CD14-positive monocyte (primary cell): ENCODE measurements at regions not wholly inside any gene's neighbourhood (a gene's known extent, or its start where the extent isn't known, plus 50 kb on each side); places are given as distances from the start of the nearest gene placed in this dataset.

Source experiments
- DNase-seq, 3 donors: peaks; one replicate each; pipeline ENCODE4 v3.0.0-alpha.2; 2011 to 2022
- H2AFZ ChIP-seq: 2 replicates; pipeline ENCODE4 v1.6.0; 2012; ENCODE audit warnings: mild to moderate bottlenecking, low read depth, low read length, inconsistent platforms; ENCODE audit not compliant: insufficient read depth, poor library complexity, severe bottlenecking
- H3K27ac ChIP-seq, 2 donors: 1 replicate in 1 of 2; 2 replicates in 1 of 2; pipeline ENCODE4 v1.5.1; 2012 to 2013; ENCODE audit warnings: low read length in 2 of 2, control low read depth in 1 of 2, inconsistent platforms in 1 of 2, low read depth in 1 of 2, mild to moderate bottlenecking in 1 of 2
- H3K27me3 ChIP-seq, 2 donors: one replicate each; pipeline versions ENCODE4 v1.6.0 to v1.6.1; 2011 to 2013; ENCODE audit warnings: low read length in 2 of 2; ENCODE audit not compliant: control insufficient read depth in 2 of 2, insufficient read depth in 2 of 2
- H3K36me3 ChIP-seq, 2 donors: replicated peaks in 1 of 2; 1 replicate in 1 of 2; 2 replicates in 1 of 2; pipeline versions ENCODE4 v1.5.1 to v1.6.1; 2012 to 2013; ENCODE audit warnings: low read length in 2 of 2, control low read depth in 1 of 2, inconsistent platforms in 1 of 2, mild to moderate bottlenecking in 1 of 2; ENCODE audit not compliant: insufficient read depth in 2 of 2, control insufficient read depth in 1 of 2
- H3K4me1 ChIP-seq, 2 donors: 1 replicate in 1 of 2; 2 replicates in 1 of 2; pipeline versions ENCODE4 v1.5.1 to v1.6.1; 2012 to 2013; ENCODE audit warnings: low read length in 2 of 2, control low read depth in 1 of 2, inconsistent platforms in 1 of 2, mild to moderate bottlenecking in 1 of 2, moderate library complexity in 1 of 2; ENCODE audit not compliant: insufficient read depth in 2 of 2, control insufficient read depth in 1 of 2
- H3K4me2 ChIP-seq: replicated peaks from 2 replicates; pipeline ENCODE3; 2012; ENCODE audit warnings: low read length, moderate library complexity, mild to moderate bottlenecking; ENCODE audit not compliant: poor library complexity, severe bottlenecking; ENCODE audit errors: extremely low read depth
- H3K4me3 ChIP-seq, 3 experiments: fragments of 200-600 bp in 1 of 3; sonication (generic) in 1 of 3; replicated peaks in 1 of 3; 1 replicate in 2 of 3; 2 replicates in 1 of 3; pipeline ENCODE4 v1.5.1; 2011 to 2013; ENCODE audit warnings: low read length in 3 of 3, mild to moderate bottlenecking in 3 of 3, control low read depth in 2 of 3, low read depth in 2 of 3, inconsistent platforms in 1 of 3, moderate library complexity in 1 of 3
- H3K79me2 ChIP-seq: 2 replicates; pipeline ENCODE4 v1.6.0; 2012; ENCODE audit warnings: mild to moderate bottlenecking, control low read depth, inconsistent platforms, low read length, moderate library complexity; ENCODE audit not compliant: insufficient read depth
- H3K9ac ChIP-seq: 2 replicates; pipeline ENCODE4 v1.6.0; 2017; ENCODE audit warnings: low read length, mild to moderate bottlenecking; ENCODE audit not compliant: insufficient read depth, poor library complexity, severe bottlenecking
- H3K9me3 ChIP-seq, 2 donors: replicated peaks in 1 of 2; 1 replicate in 1 of 2; 2 replicates in 1 of 2; pipeline versions ENCODE4 v1.5.1 to v1.6.1; 2012 to 2013; ENCODE audit warnings: low read length in 2 of 2, control low read depth in 1 of 2; ENCODE audit not compliant: control insufficient read depth in 1 of 2, insufficient read depth in 1 of 2
- H4K20me1 ChIP-seq: 2 replicates; pipeline ENCODE4 v1.6.0; 2012; ENCODE audit warnings: mild to moderate bottlenecking, low read length, control low read depth, moderate library complexity; ENCODE audit not compliant: insufficient read depth
- H3K27ac Mint-ChIP-seq, 7 donors: one replicate each; pipeline ENCODE4 v1.8.0; 2020; ENCODE audit warnings: mild to moderate bottlenecking in 7 of 7, mixed read lengths in 7 of 7, moderate library complexity in 6 of 7, inconsistent platforms in 2 of 7
- H3K27me3 Mint-ChIP-seq, 3 donors: one replicate each; pipeline ENCODE4 v1.8.0; 2021 to 2022; ENCODE audit warnings: low read depth in 3 of 3, mild to moderate bottlenecking in 3 of 3, mixed read lengths in 3 of 3, moderate library complexity in 3 of 3, inconsistent platforms in 1 of 3
- H3K36me3 Mint-ChIP-seq, 2 donors: one replicate each; pipeline ENCODE4 v1.8.0; 2020; ENCODE audit warnings: mixed read lengths in 2 of 2, inconsistent platforms in 1 of 2, mild to moderate bottlenecking in 1 of 2
- H3K4me1 Mint-ChIP-seq: one replicate; pipeline ENCODE4 v1.8.0; 2020; ENCODE audit warnings: mild to moderate bottlenecking, mixed read lengths
- H3K4me3 Mint-ChIP-seq, 2 donors: one replicate each; pipeline ENCODE4 v1.8.0; 2020; ENCODE audit warnings: mild to moderate bottlenecking in 2 of 2, mixed read lengths in 2 of 2, moderate library complexity in 1 of 2
- H3K9me3 Mint-ChIP-seq, 7 donors: one replicate each; pipeline ENCODE4 v1.8.0; 2020 to 2022; ENCODE audit warnings: mixed read lengths in 7 of 7, mild to moderate bottlenecking in 6 of 7, moderate library complexity in 6 of 7, inconsistent platforms in 2 of 7
- WGBS: methylation state at CpG from one replicate; pipeline ENCODE4 v1.1.5; 2013; ENCODE audit warnings: missing lambda C conversion rate; ENCODE audit not compliant: insufficient coverage; 5-methylcytosine and 5-hydroxymethylcytosine counted together
- intact Hi-C, 2 donors: fragments of 100-400 bp; cut with micrococcal nuclease; formaldehyde crosslinking; loops; one replicate each; pipeline versions ENCODE4 v1.15.0 to v1.15.1; 2023
- TF ChIP-seq, protein P1 (sequence below): fragments of 200-600 bp; IDR thresholded peaks from one replicate; pipeline ENCODE4 v1.8.0; 2022; ENCODE audit warnings: antibody characterized with exemption, mild to moderate bottlenecking

DNA sequence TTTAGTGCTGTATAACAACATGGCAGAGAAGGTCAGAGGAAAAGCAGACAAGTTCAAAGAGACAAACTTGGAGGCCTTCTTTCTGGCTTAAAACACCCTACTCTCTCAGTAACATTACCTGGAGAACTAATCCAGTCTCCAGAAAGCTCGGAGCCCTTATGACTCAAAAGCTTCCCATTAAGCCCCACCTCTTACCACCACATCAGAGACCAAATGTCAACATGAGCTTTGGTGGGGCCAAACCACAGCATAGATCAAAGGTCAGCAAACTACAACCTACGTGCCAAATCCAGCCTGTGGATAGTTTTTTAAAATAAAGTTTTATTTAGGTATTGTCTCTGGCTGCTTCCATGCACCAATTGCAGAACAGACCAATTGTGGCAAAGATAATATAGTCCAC, 589.9 kb downstream of the DNAH5 start:
- H3K27me3 Mint-ChIP-seq, result no peaks in the 10 kb centered on the region
- Histone ChIP-seq H3K36me3 (no peaks in the 10 kb centered on the region), H3K27me3 (no peaks in the 10 kb centered on the region), H3K9ac (no peak overlapping the region), H3K27ac (no peak overlapping the region), H3K4me2 (no peak overlapping the region), H4K20me1 (no peaks in the 10 kb centered on the region), H3K9me3 (peaks cover 0 to 10% of the 10 kb centered on the region in 2 donors), H3K4me3 (no peak overlapping the region), H2AFZ (no peak overlapping the region), H3K4me1 (no peaks in the 10 kb centered on the region), H3K79me2 (no peaks in the 10 kb centered on the region)
- H3K27ac Mint-ChIP-seq, result no peak overlapping the region
- no peak for DNase-seq
- intact Hi-C loops, result no loop called here
- H3K9me3 Mint-ChIP-seq, result peaks cover 0 to 20% (median 4%) of the 10 kb centered on the region in 7 donors
- WGBS, result 67% methylated on average over 1 of the region's 2 CpGs
- TF ChIP-seq, protein P1, sequence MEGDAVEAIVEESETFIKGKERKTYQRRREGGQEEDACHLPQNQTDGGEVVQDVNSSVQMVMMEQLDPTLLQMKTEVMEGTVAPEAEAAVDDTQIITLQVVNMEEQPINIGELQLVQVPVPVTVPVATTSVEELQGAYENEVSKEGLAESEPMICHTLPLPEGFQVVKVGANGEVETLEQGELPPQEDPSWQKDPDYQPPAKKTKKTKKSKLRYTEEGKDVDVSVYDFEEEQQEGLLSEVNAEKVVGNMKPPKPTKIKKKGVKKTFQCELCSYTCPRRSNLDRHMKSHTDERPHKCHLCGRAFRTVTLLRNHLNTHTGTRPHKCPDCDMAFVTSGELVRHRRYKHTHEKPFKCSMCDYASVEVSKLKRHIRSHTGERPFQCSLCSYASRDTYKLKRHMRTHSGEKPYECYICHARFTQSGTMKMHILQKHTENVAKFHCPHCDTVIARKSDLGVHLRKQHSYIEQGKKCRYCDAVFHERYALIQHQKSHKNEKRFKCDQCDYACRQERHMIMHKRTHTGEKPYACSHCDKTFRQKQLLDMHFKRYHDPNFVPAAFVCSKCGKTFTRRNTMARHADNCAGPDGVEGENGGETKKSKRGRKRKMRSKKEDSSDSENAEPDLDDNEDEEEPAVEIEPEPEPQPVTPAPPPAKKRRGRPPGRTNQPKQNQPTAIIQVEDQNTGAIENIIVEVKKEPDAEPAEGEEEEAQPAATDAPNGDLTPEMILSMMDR, result no peak
- no peak overlapping the region for H3K4me3 Mint-ChIP-seq
- H3K36me3 Mint-ChIP-seq, result no peaks in the 10 kb centered on the region
- H3K4me1 Mint-ChIP-seq, result no peaks in the 10 kb centered on the region

DNA sequence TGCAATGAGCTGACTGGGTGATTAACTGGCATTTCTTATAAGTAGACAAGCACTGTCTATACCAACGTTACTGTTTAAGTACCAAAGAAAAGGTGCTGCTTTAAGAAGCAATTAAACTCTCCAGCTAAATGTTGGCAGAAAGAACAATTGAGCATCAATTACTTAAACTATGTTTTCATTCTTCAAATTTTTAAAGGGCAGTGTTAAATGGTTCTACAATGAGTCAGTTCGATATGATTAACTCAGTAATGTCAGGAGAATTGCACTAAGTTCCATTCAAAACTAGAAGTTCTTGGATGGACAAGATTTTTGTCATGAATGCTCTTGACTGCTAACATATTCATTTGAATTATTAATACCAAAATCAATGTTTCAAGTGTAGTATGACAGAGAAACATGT, 593.7 kb downstream of the DNAH5 start:
- H3K27ac Mint-ChIP-seq, result no peak overlapping the region
- Histone ChIP-seq H3K9me3 (peaks cover 4 to 10% of the 10 kb centered on the region in 2 donors), H3K4me3 (no peak overlapping the region), H2AFZ (no peak overlapping the region), H3K4me2 (no peak overlapping the region), H3K9ac (no peak overlapping the region), H4K20me1 (no peaks in the 10 kb centered on the region), H3K36me3 (no peaks in the 10 kb centered on the region), H3K4me1 (no peaks in the 10 kb centered on the region), H3K27me3 (no peaks in the 10 kb centered on the region), H3K27ac (no peak overlapping the region), H3K79me2 (no peaks in the 10 kb centered on the region)
- WGBS, result no CpG with 5 or more reads among the region's 2 CpGs
- H3K36me3 Mint-ChIP-seq, result no peaks in the 10 kb centered on the region
- no peak overlapping the region for H3K4me3 Mint-ChIP-seq
- H3K9me3 Mint-ChIP-seq, result peaks cover 0 to 18% (median 4%) of the 10 kb centered on the region in 7 donors
- H3K27me3 Mint-ChIP-seq, result no peaks in the 10 kb centered on the region
- TF ChIP-seq, protein P1, result no peak
- no peak for DNase-seq
- intact Hi-C loops, result no loop called here
- no peaks in the 10 kb centered on the region for H3K4me1 Mint-ChIP-seq
